Brain microvascular endothelial cell (primary cell): ENCODE measurements at regions not wholly inside any gene's neighbourhood (a gene's known extent, or its start where the extent isn't known, plus 50 kb on each side); places are given as distances from the start of the nearest gene placed in this dataset.
A peak's percentile ranks its signal among the peaks of the same experiment; 100 is the strongest.

Experiments used
- DNase-seq: peaks from one replicate; pipeline ENCODE4 v3.0.0-alpha.2; 2020
- H3K27ac ChIP-seq: fragments of 250-450 bp; sonication (Bioruptor Pico); 2 replicates; pipeline ENCODE4 v1.5.1; 2020; ENCODE audit warnings: mild to moderate bottlenecking, moderate library complexity
- H3K27me3 ChIP-seq: fragments of 250-450 bp; sonication (Bioruptor Pico); replicated peaks from 2 replicates; pipeline ENCODE4 v1.5.1; 2020; ENCODE audit warnings: mild to moderate bottlenecking
- H3K36me3 ChIP-seq: fragments of 250-450 bp; sonication (Bioruptor Pico); replicated peaks from 2 replicates; pipeline ENCODE4 v1.5.1; 2020; ENCODE audit warnings: mild to moderate bottlenecking
- H3K4me3 ChIP-seq: 2 replicates; pipeline ENCODE4 v1.5.1; 2011; ENCODE audit warnings: low read depth, mild to moderate bottlenecking, control low read depth, low read length, moderate library complexity
- CTCF ChIP-seq: IDR thresholded peaks from 2 replicates; pipeline ENCODE4 v1.5.1; 2011; ENCODE audit warnings: low read depth, mild to moderate bottlenecking, moderate library complexity, low read length, control low read depth, inconsistent platforms; ENCODE audit errors: missing control alignments
- in situ Hi-C: cut with HindIII; loops from 2 replicates; pipeline ENCODE4 v1.10.0; 2017; ENCODE audit warnings: low sequenced_read_pairs, low pct_ligation_motif_present

DNA sequence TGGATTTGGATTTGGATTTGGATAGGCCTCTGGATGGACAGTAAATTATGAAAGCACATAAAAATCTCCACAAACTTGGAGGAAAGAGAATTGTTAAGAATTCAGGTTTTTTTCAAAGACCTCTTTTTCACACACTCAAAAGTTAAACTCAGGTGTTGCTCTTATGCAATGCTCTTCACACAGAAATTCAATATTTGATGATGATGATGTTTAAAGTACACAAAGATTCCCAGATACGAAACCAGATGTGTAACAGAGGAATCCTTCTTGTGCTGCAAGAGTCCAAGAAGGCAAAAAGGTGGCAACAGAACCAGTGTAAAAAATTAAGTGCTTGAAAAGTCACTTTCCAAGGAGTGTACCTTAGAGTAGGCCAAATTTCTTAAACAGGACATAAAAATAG lies 75.8 kb upstream of the SPATS2L start:
- no peaks in the 10 kb centered on the region for H3K27me3 ChIP-seq
- no peak for TF ChIP-seq CTCF

GRCh38 chr2:200235533-200235932 lies 71.0 kb upstream of the SPATS2L start:
- no peak for DNase-seq
- TF ChIP-seq CTCF, result no peak
- Histone ChIP-seq H3K27ac (no peak overlapping the region), H3K36me3 (no peaks in the 10 kb centered on the region), H3K27me3 (no peaks in the 10 kb centered on the region), H3K4me3 (no peak overlapping the region)
- in situ Hi-C loops, result no loop called here

More for the DNA sequence above, 75.8 kb upstream of the SPATS2L start:
- no peak for DNase-seq
- Histone ChIP-seq H3K27ac (no peak overlapping the region), H3K4me3 (no peak overlapping the region), H3K36me3 (no peaks in the 10 kb centered on the region)
- in situ Hi-C loops, result no loop called here

DNA sequence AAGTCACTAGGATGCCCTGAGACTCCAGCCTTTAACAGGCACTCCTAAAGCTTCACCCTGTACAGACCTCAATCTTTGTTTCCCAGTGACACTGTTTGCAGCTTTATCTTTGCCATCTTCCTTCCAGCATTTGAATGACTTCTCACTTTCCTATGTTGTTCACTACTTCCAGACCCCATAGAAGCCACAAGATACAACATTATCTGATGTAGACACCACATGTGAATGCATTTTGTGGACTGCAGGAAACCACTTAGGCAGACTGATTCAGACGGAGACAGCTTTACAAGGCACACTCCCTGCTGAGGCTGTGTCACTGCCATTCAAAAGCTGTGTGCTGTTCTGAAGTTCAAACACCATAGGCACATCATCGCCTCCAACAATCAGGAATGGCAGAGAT lies 67.3 kb upstream of the SPATS2L start:
- peak; percentile 81 for DNase-seq
- no peak overlapping the region for H3K4me3 ChIP-seq
- no peak for TF ChIP-seq CTCF
- in situ Hi-C loops, result no loop called here
- no peaks in the 10 kb centered on the region for H3K36me3 ChIP-seq
- H3K27ac ChIP-seq, result no peak overlapping the region
- no peaks in the 10 kb centered on the region for H3K27me3 ChIP-seq

GRCh38 chr2:200242570-200242969 lies 63.9 kb upstream of the SPATS2L start:
- in situ Hi-C loops, result no loop called here
- H3K27ac ChIP-seq, result no peak overlapping the region
- DNase-seq, result no peak
- H3K36me3 ChIP-seq, result no peaks in the 10 kb centered on the region
- no peaks in the 10 kb centered on the region for H3K27me3 ChIP-seq
- H3K4me3 ChIP-seq, result no peak overlapping the region
- no peak for TF ChIP-seq CTCF

DNA sequence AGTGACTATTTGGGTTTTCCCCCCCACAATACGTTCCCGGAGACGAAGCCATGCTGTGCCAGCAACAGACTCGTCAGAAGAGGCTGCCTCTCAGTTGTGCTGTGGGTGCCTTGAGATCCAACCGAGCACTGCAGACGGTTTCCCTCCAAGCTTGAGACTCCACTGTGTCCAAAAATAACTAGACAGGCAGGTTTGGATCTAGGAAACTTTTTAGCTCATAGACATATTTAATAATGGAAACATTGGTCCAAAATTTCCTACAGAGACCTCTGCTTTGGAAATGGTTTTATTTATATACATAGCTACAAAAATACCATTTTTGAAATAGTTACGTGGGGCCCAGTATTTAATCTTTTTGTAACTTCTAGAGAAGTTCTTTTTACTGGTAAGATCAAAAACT lies 63.1 kb upstream of the SPATS2L start:
- DNase-seq, result no peak
- no peaks in the 10 kb centered on the region for H3K36me3 ChIP-seq
- H3K4me3 ChIP-seq, result no peak overlapping the region
- TF ChIP-seq CTCF, result no peak
- no peak overlapping the region for H3K27ac ChIP-seq
- in situ Hi-C loops, result no loop called here
- H3K27me3 ChIP-seq, result no peaks in the 10 kb centered on the region

DNA sequence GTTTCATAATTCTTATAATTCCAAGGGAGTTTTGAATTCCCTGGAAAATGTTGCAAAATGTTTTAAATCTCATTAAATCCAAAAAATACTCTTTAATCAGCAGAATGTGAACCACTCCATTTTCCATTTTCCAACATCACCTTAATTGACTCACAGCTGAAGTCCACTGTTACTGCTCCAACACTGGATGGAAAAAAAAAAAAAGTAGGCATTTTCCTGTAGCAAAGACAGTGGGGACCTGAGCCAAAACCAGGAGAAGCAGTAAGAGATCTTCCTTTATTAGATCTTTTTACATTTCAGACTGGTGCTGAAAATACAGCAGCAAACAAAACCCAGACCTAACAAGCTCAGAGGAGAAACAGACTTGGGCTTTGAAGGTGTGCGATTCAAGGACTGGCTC lies 62.4 kb upstream of the SPATS2L start:
- no peaks in the 10 kb centered on the region for H3K36me3 ChIP-seq
- no peak overlapping the region for H3K4me3 ChIP-seq
- in situ Hi-C loops, result no loop called here
- no peak for DNase-seq
- H3K27me3 ChIP-seq, result no peaks in the 10 kb centered on the region
- no peak for TF ChIP-seq CTCF
- no peak overlapping the region for H3K27ac ChIP-seq
